Loucy (cell line): ENCODE measurements at regions not wholly inside any gene's neighbourhood (a gene's known extent, or its start where the extent isn't known, plus 50 kb on each side); places are given as distances from the start of the nearest gene placed in this dataset.

Experiments
- CTCF ChIP-seq: fragments of 200-600 bp; sonication (generic); conservative IDR thresholded peaks from 2 replicates; pipeline ENCODE4 v1.5.1; 2014; ENCODE audit warnings: mild to moderate bottlenecking, antibody characterized with exemption, low read length
- EZH2phosphoT487 ChIP-seq: fragments of 200-600 bp; IDR thresholded peaks from 2 replicates; pipeline ENCODE4 v1.6.1; 2018; ENCODE audit warnings: antibody characterized with exemption, mild to moderate bottlenecking, moderate library complexity, borderline replicate concordance

- no peak for TF ChIP-seq CTCF
- TF ChIP-seq EZH2phosphoT487 = no peak
Measured at GRCh38 chr4:38222892-38223291, 262.7 kb downstream of the PTTG2 start.
